ENCODE measurements at regions not wholly inside any gene's neighbourhood (a gene's known extent, or its start where the extent isn't known, plus 50 kb on each side); places are given as distances from the start of the nearest gene placed in this dataset.

DNA sequence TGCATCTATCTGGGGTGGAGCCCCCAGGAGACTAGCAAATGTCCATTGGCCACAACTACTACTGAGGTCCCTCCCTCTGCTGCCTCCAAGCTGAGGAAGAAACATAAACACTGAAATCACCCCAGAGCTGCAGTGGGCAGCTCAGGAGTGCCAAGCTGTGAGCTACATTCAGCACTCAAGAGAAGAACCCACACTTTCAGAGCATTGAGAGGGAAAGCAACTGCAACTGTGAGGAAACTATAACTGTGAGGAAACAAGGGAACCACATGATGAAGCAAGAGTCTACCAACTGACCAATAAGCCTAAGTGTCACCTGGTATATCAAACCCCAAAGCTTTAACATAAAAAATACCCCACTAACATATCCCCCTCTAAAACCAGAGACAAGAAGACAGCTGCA, 373.5 kb upstream of the TACR3 start:
- peaks cover 0 to 3% (median 3%) of the 10 kb centered on the region in 3 donors for H3K9me3 ChIP-seq (ENCODE audit: control extremely low read depth in 1 of 3, control insufficient read depth in 2 of 3, insufficient read depth in 1 of 3, low read length in 2 of 3)
- H3K4me1 ChIP-seq (ENCODE audit: control insufficient read depth in 2 of 2, insufficient read depth in 2 of 2, low read length in 2 of 2) = no peaks in the 10 kb centered on the region
- TF ChIP-seq EZH2 (IDR thresholded peaks at IDR 0.05; ENCODE audit: borderline replicate concordance, insufficient read depth, low read depth, low read length, poor library complexity, severe bottlenecking) = no peak
- TF ChIP-seq, protein P1, sequence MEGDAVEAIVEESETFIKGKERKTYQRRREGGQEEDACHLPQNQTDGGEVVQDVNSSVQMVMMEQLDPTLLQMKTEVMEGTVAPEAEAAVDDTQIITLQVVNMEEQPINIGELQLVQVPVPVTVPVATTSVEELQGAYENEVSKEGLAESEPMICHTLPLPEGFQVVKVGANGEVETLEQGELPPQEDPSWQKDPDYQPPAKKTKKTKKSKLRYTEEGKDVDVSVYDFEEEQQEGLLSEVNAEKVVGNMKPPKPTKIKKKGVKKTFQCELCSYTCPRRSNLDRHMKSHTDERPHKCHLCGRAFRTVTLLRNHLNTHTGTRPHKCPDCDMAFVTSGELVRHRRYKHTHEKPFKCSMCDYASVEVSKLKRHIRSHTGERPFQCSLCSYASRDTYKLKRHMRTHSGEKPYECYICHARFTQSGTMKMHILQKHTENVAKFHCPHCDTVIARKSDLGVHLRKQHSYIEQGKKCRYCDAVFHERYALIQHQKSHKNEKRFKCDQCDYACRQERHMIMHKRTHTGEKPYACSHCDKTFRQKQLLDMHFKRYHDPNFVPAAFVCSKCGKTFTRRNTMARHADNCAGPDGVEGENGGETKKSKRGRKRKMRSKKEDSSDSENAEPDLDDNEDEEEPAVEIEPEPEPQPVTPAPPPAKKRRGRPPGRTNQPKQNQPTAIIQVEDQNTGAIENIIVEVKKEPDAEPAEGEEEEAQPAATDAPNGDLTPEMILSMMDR (IDR thresholded peaks at IDR 0.05) = no peak
- no peak overlapping the region for H3K4me3 ChIP-seq (ENCODE audit: control extremely low read depth in 1 of 5, extremely low read depth in 1 of 5, insufficient read depth in 1 of 5, low read depth in 2 of 5, low read length in 4 of 5)
- DNase-seq (no peak), ATAC-seq (ENCODE audit: low read depth) (no peak)
- no peak overlapping the region for H2AFZ ChIP-seq (ENCODE audit: insufficient read depth, low read depth, low read length, poor library complexity, severe bottlenecking)
- Mint-ChIP-seq H3K27ac (no peak overlapping the region), H3K4me3 (no peak overlapping the region), H3K27me3 (no peaks in the 10 kb centered on the region), H3K4me1 (no peaks in the 10 kb centered on the region), H3K9me3 (ENCODE audit: insufficient read depth) (peaks cover 10% of the 10 kb centered on the region)
- no peaks in the 10 kb centered on the region for H4K20me1 ChIP-seq (ENCODE audit: control insufficient read depth, insufficient read depth, low read length, poor library complexity, severe bottlenecking)
- H3K27me3 ChIP-seq (replicated peaks in 1 of 4; ENCODE audit: control extremely low read depth in 1 of 4, control insufficient read depth in 3 of 4, insufficient read depth in 4 of 4, low read length in 3 of 4) = no peaks in the 10 kb centered on the region
- ChIA-PET CTCF (no interaction called here), POLR2A (no interaction called here)
- intact Hi-C loops (cut with micrococcal nuclease) = no loop called here
- H3K36me3 ChIP-seq (replicated peaks in 1 of 2; ENCODE audit: control extremely low read depth in 1 of 2, control insufficient read depth in 1 of 2, extremely low read depth in 1 of 2, insufficient read depth in 2 of 2, low read length in 1 of 2) = no peaks in the 10 kb centered on the region
- no peaks in the 10 kb centered on the region for H3K79me2 ChIP-seq (ENCODE audit: control insufficient read depth, insufficient read depth, low read length)
- no peak overlapping the region for H3K4me2 ChIP-seq (replicated peaks; ENCODE audit: low read depth, low read length, poor library complexity, severe bottlenecking)
- no peak overlapping the region for H3K9ac ChIP-seq (ENCODE audit: low read length)
- H3K27ac ChIP-seq (ENCODE audit: low read length in 2 of 2) = no peak overlapping the region

DNA sequence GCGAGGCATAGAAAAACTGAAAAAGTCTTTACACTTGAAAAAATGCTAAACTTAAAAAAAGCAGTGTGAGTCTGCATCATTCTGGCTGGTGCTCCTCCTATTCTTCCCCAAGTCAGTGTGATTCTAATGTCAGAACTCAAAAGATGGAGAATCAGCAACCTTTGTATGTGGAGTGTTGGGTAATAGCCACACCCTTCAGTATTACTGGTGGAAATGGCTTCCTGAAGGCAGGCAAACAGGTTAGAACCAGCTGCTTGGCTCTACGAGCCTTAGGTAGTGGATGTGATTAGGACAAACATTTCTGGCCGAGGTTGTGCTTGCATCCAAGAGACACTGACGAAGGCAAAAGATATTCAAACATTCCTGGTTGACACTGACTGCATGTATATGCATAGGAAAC, 353.4 kb upstream of the TACR3 start:
- Histone ChIP-seq H2AFZ (ENCODE audit: insufficient read depth, low read depth, low read length, poor library complexity, severe bottlenecking) (no peak overlapping the region), H3K9ac (ENCODE audit: low read length) (no peak overlapping the region), H3K4me3 (ENCODE audit: control extremely low read depth in 1 of 5, extremely low read depth in 1 of 5, insufficient read depth in 1 of 5, low read depth in 2 of 5, low read length in 4 of 5) (no peak overlapping the region), H3K27me3 (replicated peaks in 1 of 4; ENCODE audit: control extremely low read depth in 1 of 4, control insufficient read depth in 3 of 4, insufficient read depth in 4 of 4, low read length in 3 of 4) (no peaks in the 10 kb centered on the region), H3K79me2 (ENCODE audit: control insufficient read depth, insufficient read depth, low read length) (no peaks in the 10 kb centered on the region), H3K27ac (ENCODE audit: low read length in 2 of 2) (no peak overlapping the region), H3K9me3 (ENCODE audit: control extremely low read depth in 1 of 3, control insufficient read depth in 2 of 3, insufficient read depth in 1 of 3, low read length in 2 of 3) (no peaks in the 10 kb centered on the region), H3K4me2 (replicated peaks; ENCODE audit: low read depth, low read length, poor library complexity, severe bottlenecking) (no peak overlapping the region), H3K4me1 (ENCODE audit: control insufficient read depth in 2 of 2, insufficient read depth in 2 of 2, low read length in 2 of 2) (no peaks in the 10 kb centered on the region), H4K20me1 (ENCODE audit: control insufficient read depth, insufficient read depth, low read length, poor library complexity, severe bottlenecking) (no peaks in the 10 kb centered on the region), H3K36me3 (replicated peaks in 1 of 2; ENCODE audit: control extremely low read depth in 1 of 2, control insufficient read depth in 1 of 2, extremely low read depth in 1 of 2, insufficient read depth in 2 of 2, low read length in 1 of 2) (no peaks in the 10 kb centered on the region)
- ChIA-PET POLR2A (no interaction called here), CTCF (no interaction called here)
- no peaks in the 10 kb centered on the region for H3K9me3 Mint-ChIP-seq (ENCODE audit: insufficient read depth)
- no peaks in the 10 kb centered on the region for H3K4me1 Mint-ChIP-seq
- H3K4me3 Mint-ChIP-seq = no peak overlapping the region
- H3K27ac Mint-ChIP-seq = no peak overlapping the region
- DNase-seq = no peak
- no peak for ATAC-seq (ENCODE audit: low read depth)
- intact Hi-C loops (cut with micrococcal nuclease) = no loop called here
- 67% methylated on average over 3 of the region's 4 CpGs for WGBS (ENCODE audit: insufficient coverage)
- H3K27me3 Mint-ChIP-seq = no peaks in the 10 kb centered on the region
- TF ChIP-seq EZH2 (IDR thresholded peaks at IDR 0.05; ENCODE audit: borderline replicate concordance, insufficient read depth, low read depth, low read length, poor library complexity, severe bottlenecking) = no peak
- TF ChIP-seq, protein P1 (IDR thresholded peaks at IDR 0.05) = no peak

Data from B cell (primary cell).